CD14-positive monocyte (primary cell): ENCODE measurements at regions not wholly inside any gene's neighbourhood (a gene's known extent, or its start where the extent isn't known, plus 50 kb on each side); places are given as distances from the start of the nearest gene placed in this dataset.

Source experiments
- DNase-seq, 3 donors: peaks; one replicate each; pipeline ENCODE4 v3.0.0-alpha.2; 2011 to 2022
- H2AFZ ChIP-seq: 2 replicates; pipeline ENCODE4 v1.6.0; 2012; ENCODE audit warnings: mild to moderate bottlenecking, low read depth, low read length, inconsistent platforms; ENCODE audit not compliant: insufficient read depth, poor library complexity, severe bottlenecking
- H3K27ac ChIP-seq, 2 donors: 1 replicate in 1 of 2; 2 replicates in 1 of 2; pipeline ENCODE4 v1.5.1; 2012 to 2013; ENCODE audit warnings: low read length in 2 of 2, control low read depth in 1 of 2, inconsistent platforms in 1 of 2, low read depth in 1 of 2, mild to moderate bottlenecking in 1 of 2
- H3K27me3 ChIP-seq, 2 donors: one replicate each; pipeline versions ENCODE4 v1.6.0 to v1.6.1; 2011 to 2013; ENCODE audit warnings: low read length in 2 of 2; ENCODE audit not compliant: control insufficient read depth in 2 of 2, insufficient read depth in 2 of 2
- H3K36me3 ChIP-seq, 2 donors: replicated peaks in 1 of 2; 1 replicate in 1 of 2; 2 replicates in 1 of 2; pipeline versions ENCODE4 v1.5.1 to v1.6.1; 2012 to 2013; ENCODE audit warnings: low read length in 2 of 2, control low read depth in 1 of 2, inconsistent platforms in 1 of 2, mild to moderate bottlenecking in 1 of 2; ENCODE audit not compliant: insufficient read depth in 2 of 2, control insufficient read depth in 1 of 2
- H3K4me1 ChIP-seq, 2 donors: 1 replicate in 1 of 2; 2 replicates in 1 of 2; pipeline versions ENCODE4 v1.5.1 to v1.6.1; 2012 to 2013; ENCODE audit warnings: low read length in 2 of 2, control low read depth in 1 of 2, inconsistent platforms in 1 of 2, mild to moderate bottlenecking in 1 of 2, moderate library complexity in 1 of 2; ENCODE audit not compliant: insufficient read depth in 2 of 2, control insufficient read depth in 1 of 2
- H3K4me2 ChIP-seq: replicated peaks from 2 replicates; pipeline ENCODE3; 2012; ENCODE audit warnings: low read length, moderate library complexity, mild to moderate bottlenecking; ENCODE audit not compliant: poor library complexity, severe bottlenecking; ENCODE audit errors: extremely low read depth
- H3K4me3 ChIP-seq, 3 experiments: fragments of 200-600 bp in 1 of 3; sonication (generic) in 1 of 3; replicated peaks in 1 of 3; 1 replicate in 2 of 3; 2 replicates in 1 of 3; pipeline ENCODE4 v1.5.1; 2011 to 2013; ENCODE audit warnings: low read length in 3 of 3, mild to moderate bottlenecking in 3 of 3, control low read depth in 2 of 3, low read depth in 2 of 3, inconsistent platforms in 1 of 3, moderate library complexity in 1 of 3
- H3K79me2 ChIP-seq: 2 replicates; pipeline ENCODE4 v1.6.0; 2012; ENCODE audit warnings: mild to moderate bottlenecking, control low read depth, inconsistent platforms, low read length, moderate library complexity; ENCODE audit not compliant: insufficient read depth
- H3K9ac ChIP-seq: 2 replicates; pipeline ENCODE4 v1.6.0; 2017; ENCODE audit warnings: low read length, mild to moderate bottlenecking; ENCODE audit not compliant: insufficient read depth, poor library complexity, severe bottlenecking
- H3K9me3 ChIP-seq, 2 donors: replicated peaks in 1 of 2; 1 replicate in 1 of 2; 2 replicates in 1 of 2; pipeline versions ENCODE4 v1.5.1 to v1.6.1; 2012 to 2013; ENCODE audit warnings: low read length in 2 of 2, control low read depth in 1 of 2; ENCODE audit not compliant: control insufficient read depth in 1 of 2, insufficient read depth in 1 of 2
- H4K20me1 ChIP-seq: 2 replicates; pipeline ENCODE4 v1.6.0; 2012; ENCODE audit warnings: mild to moderate bottlenecking, low read length, control low read depth, moderate library complexity; ENCODE audit not compliant: insufficient read depth
- H3K27ac Mint-ChIP-seq, 7 donors: one replicate each; pipeline ENCODE4 v1.8.0; 2020; ENCODE audit warnings: mild to moderate bottlenecking in 7 of 7, mixed read lengths in 7 of 7, moderate library complexity in 6 of 7, inconsistent platforms in 2 of 7
- H3K27me3 Mint-ChIP-seq, 3 donors: one replicate each; pipeline ENCODE4 v1.8.0; 2021 to 2022; ENCODE audit warnings: low read depth in 3 of 3, mild to moderate bottlenecking in 3 of 3, mixed read lengths in 3 of 3, moderate library complexity in 3 of 3, inconsistent platforms in 1 of 3
- H3K36me3 Mint-ChIP-seq, 2 donors: one replicate each; pipeline ENCODE4 v1.8.0; 2020; ENCODE audit warnings: mixed read lengths in 2 of 2, inconsistent platforms in 1 of 2, mild to moderate bottlenecking in 1 of 2
- H3K4me1 Mint-ChIP-seq: one replicate; pipeline ENCODE4 v1.8.0; 2020; ENCODE audit warnings: mild to moderate bottlenecking, mixed read lengths
- H3K4me3 Mint-ChIP-seq, 2 donors: one replicate each; pipeline ENCODE4 v1.8.0; 2020; ENCODE audit warnings: mild to moderate bottlenecking in 2 of 2, mixed read lengths in 2 of 2, moderate library complexity in 1 of 2
- H3K9me3 Mint-ChIP-seq, 7 donors: one replicate each; pipeline ENCODE4 v1.8.0; 2020 to 2022; ENCODE audit warnings: mixed read lengths in 7 of 7, mild to moderate bottlenecking in 6 of 7, moderate library complexity in 6 of 7, inconsistent platforms in 2 of 7
- WGBS: methylation state at CpG from one replicate; pipeline ENCODE4 v1.1.5; 2013; ENCODE audit warnings: missing lambda C conversion rate; ENCODE audit not compliant: insufficient coverage; 5-methylcytosine and 5-hydroxymethylcytosine counted together
- intact Hi-C, 2 donors: fragments of 100-400 bp; cut with micrococcal nuclease; formaldehyde crosslinking; loops; one replicate each; pipeline versions ENCODE4 v1.15.0 to v1.15.1; 2023
- TF ChIP-seq, protein P1 (sequence below): fragments of 200-600 bp; IDR thresholded peaks from one replicate; pipeline ENCODE4 v1.8.0; 2022; ENCODE audit warnings: antibody characterized with exemption, mild to moderate bottlenecking

DNA sequence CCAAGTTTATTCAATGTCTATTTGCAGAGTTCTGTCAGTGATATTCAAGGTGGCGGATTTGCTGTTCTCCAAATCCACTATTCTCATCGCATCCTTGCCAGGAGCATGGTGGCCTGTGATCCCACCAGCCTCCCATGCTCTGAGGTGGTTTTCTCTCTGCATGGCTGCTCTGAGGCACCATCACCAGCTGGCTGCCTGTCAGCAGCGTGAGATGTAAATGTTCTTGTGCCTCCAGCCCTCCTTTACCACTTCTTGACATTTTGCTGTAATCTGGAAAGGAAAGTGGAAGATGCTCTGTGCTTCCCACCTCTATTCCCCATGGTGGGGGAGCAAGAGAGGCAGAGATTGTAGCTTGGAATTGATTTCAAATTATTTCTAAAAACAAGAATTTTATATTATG, 293.6 kb upstream of the SLC24A2 start:
- no peaks in the 10 kb centered on the region for H3K36me3 ChIP-seq
- H3K9ac ChIP-seq, result no peak overlapping the region
- H3K9me3 ChIP-seq, result no peaks in the 10 kb centered on the region
- no peaks in the 10 kb centered on the region for H3K4me1 ChIP-seq
- intact Hi-C loops, result no loop called here
- no peak overlapping the region for H3K4me2 ChIP-seq
- H3K4me1 Mint-ChIP-seq, result no peaks in the 10 kb centered on the region
- H4K20me1 ChIP-seq, result no peaks in the 10 kb centered on the region
- no peaks in the 10 kb centered on the region for H3K36me3 Mint-ChIP-seq
- H3K27me3 Mint-ChIP-seq, result peaks cover 0 to 2% (median 0%) of the 10 kb centered on the region in 3 donors
- H2AFZ ChIP-seq, result no peak overlapping the region
- 100% methylated on average over 2 of the region's 3 CpGs for WGBS
- no peak overlapping the region for H3K4me3 Mint-ChIP-seq
- H3K27ac ChIP-seq, result no peak overlapping the region
- TF ChIP-seq, protein P1, sequence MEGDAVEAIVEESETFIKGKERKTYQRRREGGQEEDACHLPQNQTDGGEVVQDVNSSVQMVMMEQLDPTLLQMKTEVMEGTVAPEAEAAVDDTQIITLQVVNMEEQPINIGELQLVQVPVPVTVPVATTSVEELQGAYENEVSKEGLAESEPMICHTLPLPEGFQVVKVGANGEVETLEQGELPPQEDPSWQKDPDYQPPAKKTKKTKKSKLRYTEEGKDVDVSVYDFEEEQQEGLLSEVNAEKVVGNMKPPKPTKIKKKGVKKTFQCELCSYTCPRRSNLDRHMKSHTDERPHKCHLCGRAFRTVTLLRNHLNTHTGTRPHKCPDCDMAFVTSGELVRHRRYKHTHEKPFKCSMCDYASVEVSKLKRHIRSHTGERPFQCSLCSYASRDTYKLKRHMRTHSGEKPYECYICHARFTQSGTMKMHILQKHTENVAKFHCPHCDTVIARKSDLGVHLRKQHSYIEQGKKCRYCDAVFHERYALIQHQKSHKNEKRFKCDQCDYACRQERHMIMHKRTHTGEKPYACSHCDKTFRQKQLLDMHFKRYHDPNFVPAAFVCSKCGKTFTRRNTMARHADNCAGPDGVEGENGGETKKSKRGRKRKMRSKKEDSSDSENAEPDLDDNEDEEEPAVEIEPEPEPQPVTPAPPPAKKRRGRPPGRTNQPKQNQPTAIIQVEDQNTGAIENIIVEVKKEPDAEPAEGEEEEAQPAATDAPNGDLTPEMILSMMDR, result no peak
- no peak overlapping the region for H3K27ac Mint-ChIP-seq
- H3K4me3 ChIP-seq, result no peak overlapping the region
- H3K27me3 ChIP-seq, result no peaks in the 10 kb centered on the region
- peaks cover 0 to 2% (median 2%) of the 10 kb centered on the region in 7 donors for H3K9me3 Mint-ChIP-seq
- no peak for DNase-seq
- no peaks in the 10 kb centered on the region for H3K79me2 ChIP-seq

DNA sequence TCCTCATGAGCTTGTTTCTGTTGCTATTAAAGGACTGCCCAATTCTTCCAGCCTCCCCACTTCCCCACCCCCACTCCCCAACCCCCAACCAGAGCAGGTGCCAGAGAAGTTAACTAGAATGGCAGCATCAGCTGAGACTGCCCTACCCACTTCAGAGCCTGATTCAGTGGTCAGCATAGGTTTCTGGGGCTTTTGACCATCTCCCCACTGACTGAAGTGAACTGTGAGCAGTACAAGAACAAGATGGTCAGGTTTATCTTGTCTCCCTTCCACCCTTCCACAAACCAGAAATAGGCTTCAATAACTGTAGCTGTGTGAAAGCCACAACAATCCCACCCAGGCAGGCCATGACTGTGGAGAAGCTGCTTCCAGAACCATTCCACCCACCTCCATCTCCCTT, 289.4 kb upstream of the SLC24A2 start:
- Histone ChIP-seq H3K9ac (no peak overlapping the region), H3K4me3 (no peak overlapping the region), H3K4me1 (no peaks in the 10 kb centered on the region), H3K79me2 (no peaks in the 10 kb centered on the region), H3K36me3 (no peaks in the 10 kb centered on the region), H3K9me3 (no peaks in the 10 kb centered on the region), H3K27me3 (no peaks in the 10 kb centered on the region), H4K20me1 (no peaks in the 10 kb centered on the region), H3K4me2 (no peak overlapping the region), H3K27ac (no peak overlapping the region), H2AFZ (no peak overlapping the region)
- Mint-ChIP-seq H3K27ac (peak overlapping the region in 1 of 7 donors; percentile 76), H3K27me3 (peaks cover 0 to 2% (median 0%) of the 10 kb centered on the region in 3 donors), H3K36me3 (no peaks in the 10 kb centered on the region), H3K4me1 (no peaks in the 10 kb centered on the region), H3K9me3 (peaks cover 0 to 3% (median 2%) of the 10 kb centered on the region in 7 donors), H3K4me3 (no peak overlapping the region)
- TF ChIP-seq, protein P1, result no peak
- DNase-seq, result no peak
- intact Hi-C loops, result no loop called here
